Stomach (tissue), 4 donors: ENCODE measurements at regions not wholly inside any gene's neighbourhood (a gene's known extent, or its start where the extent isn't known, plus 50 kb on each side); places are given as distances from the start of the nearest gene placed in this dataset.

Experiments used
- EP300 ChIP-seq: sonication (generic); formaldehyde crosslinking; IDR thresholded peaks from one replicate; pipeline ENCODE4 v1.6.1; 2017; ENCODE audit warnings: antibody characterized with exemption
- POLR2A ChIP-seq, 4 donors: fragments of 450-650 bp; IDR thresholded peaks; one replicate each; pipeline ENCODE4 v1.6.1; 2016; ENCODE audit warnings: antibody characterized with exemption in 4 of 4, control low read depth in 2 of 4, mild to moderate bottlenecking in 1 of 4, moderate library complexity in 1 of 4
- POLR2AphosphoS5 ChIP-seq, 3 donors: sonication (generic); formaldehyde crosslinking; IDR thresholded peaks; one replicate each; pipeline ENCODE4 v1.6.1; 2016; ENCODE audit warnings: antibody characterized with exemption in 3 of 3
- TF ChIP-seq, protein P1 (sequence below), 7 experiments: fragments of 450-650 bp in 4 of 7; fragments of 200-600 bp in 3 of 7; sonication (generic) in 3 of 7; IDR thresholded peaks; one replicate each; pipeline ENCODE4 v1.5.1; 2016 to 2019; ENCODE audit warnings: antibody characterized with exemption in 7 of 7, control low read depth in 2 of 7, mild to moderate bottlenecking in 1 of 7

DNA sequence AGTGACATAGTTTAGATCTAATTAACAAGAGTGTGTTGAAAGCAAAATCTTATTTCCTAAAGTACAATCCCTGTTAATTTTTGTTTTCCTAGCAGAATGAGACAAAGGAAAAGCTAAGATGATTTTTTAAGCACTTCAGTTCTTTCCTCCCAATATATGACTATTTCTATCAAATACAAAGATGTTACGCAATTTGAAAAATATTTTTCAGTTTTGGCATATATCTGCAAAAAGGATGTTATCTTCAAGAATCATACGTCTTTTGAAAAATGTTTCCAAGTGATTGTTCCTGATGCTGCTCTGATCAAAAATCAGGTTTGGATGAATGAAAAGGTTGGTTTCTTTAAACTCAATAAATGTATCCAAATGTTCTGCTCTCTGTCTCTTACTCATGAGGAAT, 486.7 kb upstream of the CPEB2 start:
- no peak for TF ChIP-seq POLR2A (IDR thresholded peaks at IDR 0.05)
- TF ChIP-seq, protein P1, sequence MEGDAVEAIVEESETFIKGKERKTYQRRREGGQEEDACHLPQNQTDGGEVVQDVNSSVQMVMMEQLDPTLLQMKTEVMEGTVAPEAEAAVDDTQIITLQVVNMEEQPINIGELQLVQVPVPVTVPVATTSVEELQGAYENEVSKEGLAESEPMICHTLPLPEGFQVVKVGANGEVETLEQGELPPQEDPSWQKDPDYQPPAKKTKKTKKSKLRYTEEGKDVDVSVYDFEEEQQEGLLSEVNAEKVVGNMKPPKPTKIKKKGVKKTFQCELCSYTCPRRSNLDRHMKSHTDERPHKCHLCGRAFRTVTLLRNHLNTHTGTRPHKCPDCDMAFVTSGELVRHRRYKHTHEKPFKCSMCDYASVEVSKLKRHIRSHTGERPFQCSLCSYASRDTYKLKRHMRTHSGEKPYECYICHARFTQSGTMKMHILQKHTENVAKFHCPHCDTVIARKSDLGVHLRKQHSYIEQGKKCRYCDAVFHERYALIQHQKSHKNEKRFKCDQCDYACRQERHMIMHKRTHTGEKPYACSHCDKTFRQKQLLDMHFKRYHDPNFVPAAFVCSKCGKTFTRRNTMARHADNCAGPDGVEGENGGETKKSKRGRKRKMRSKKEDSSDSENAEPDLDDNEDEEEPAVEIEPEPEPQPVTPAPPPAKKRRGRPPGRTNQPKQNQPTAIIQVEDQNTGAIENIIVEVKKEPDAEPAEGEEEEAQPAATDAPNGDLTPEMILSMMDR (IDR thresholded peaks at IDR 0.05), result no peak
- TF ChIP-seq EP300, result no peak
- no peak for TF ChIP-seq POLR2AphosphoS5 (IDR thresholded peaks at IDR 0.05)
